HCT116 (cell line): ENCODE measurements at regions not wholly inside any gene's neighbourhood (a gene's known extent, or its start where the extent isn't known, plus 50 kb on each side); places are given as distances from the start of the nearest gene placed in this dataset.

ENCODE experiments used
- ELF1 ChIP-seq: IDR thresholded peaks from 2 replicates; pipeline ENCODE4 v1.6.1; 2012; ENCODE audit warnings: low read depth, borderline replicate concordance
- EZH2 ChIP-seq: fragments of 200-600 bp; sonication (generic); IDR thresholded peaks from 2 replicates; pipeline ENCODE4 v1.6.1; 2017; ENCODE audit warnings: antibody characterized with exemption, mixed run types
- POLR2A ChIP-seq: IDR thresholded peaks from 2 replicates; pipeline ENCODE4 v1.7.0; 2011; ENCODE audit warnings: borderline replicate concordance; ENCODE audit not compliant: insufficient read depth, insufficient read length; ENCODE audit errors: extremely low read depth
- POLR2AphosphoS5 ChIP-seq: IDR thresholded peaks from 2 replicates; pipeline ENCODE4 v1.6.1; 2011; ENCODE audit warnings: mild to moderate bottlenecking, low read depth, low read length, moderate library complexity
- TCF7L2 ChIP-seq: IDR thresholded peaks from 2 replicates; pipeline ENCODE4 v1.7.0; 2011; ENCODE audit warnings: borderline replicate concordance, inconsistent platforms; ENCODE audit not compliant: insufficient read depth, insufficient read length; ENCODE audit errors: extremely low read depth
- ZFX ChIP-seq: fragments of 450-650 bp; IDR thresholded peaks from 2 replicates; pipeline ENCODE4 v1.6.1; 2017

DNA sequence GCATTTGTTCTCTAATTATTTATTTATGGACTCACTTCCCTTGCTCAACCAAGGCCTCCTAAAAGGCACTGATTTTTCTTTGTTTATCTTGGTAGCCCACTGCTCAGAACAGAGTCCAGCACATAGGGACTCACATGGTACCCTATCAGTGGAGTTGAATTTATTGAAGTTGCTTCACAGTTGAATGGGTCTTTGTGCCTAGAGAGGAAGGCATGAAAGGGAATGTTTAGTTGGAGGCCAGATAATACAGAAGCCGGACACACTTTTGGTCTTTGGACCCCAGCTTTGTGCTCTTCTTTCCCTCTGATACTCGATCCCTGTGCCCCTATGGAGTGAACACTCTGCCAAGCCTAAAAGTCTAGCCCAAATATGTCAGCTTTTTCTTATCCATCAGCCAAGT lies 429.0 kb downstream of the PRDM2 start:
- no peak for TF ChIP-seq POLR2A
- no peak for TF ChIP-seq EZH2
- no peak for TF ChIP-seq ELF1
- no peak for TF ChIP-seq TCF7L2
- TF ChIP-seq POLR2AphosphoS5, result no peak
- TF ChIP-seq ZFX, result no peak
